GM12878 (cell line): ENCODE measurements at regions not wholly inside any gene's neighbourhood (a gene's known extent, or its start where the extent isn't known, plus 50 kb on each side); places are given as distances from the start of the nearest gene placed in this dataset.
A peak's percentile ranks its signal among the peaks of the same experiment; 100 is the strongest.

ENCODE experiments used
- ATAC-seq: fragments of 200-7000 bp; cut with Tn5 transposase; 3 replicates; pipeline ENCODE4 v1.9.1; 2020; ENCODE audit warnings: mild to moderate bottlenecking, moderate library complexity
- BruUV-seq: library from RNA; stranded (reverse); fragments of 400-500 nt; replicated peaks from 2 replicates; lab custom pipeline; 2021; lab: Mats Ljungman, UMichigan
- CTCF ChIA-PET: fragments of 300-600 bp; sonication (Branson Sonifier 250); formaldehyde crosslinking; extraction: SDS; loops from one replicate; lab custom pipeline; 2021; ENCODE audit warnings: inconsistent platforms; lab: Yijun Ruan, JAX
- POLR2A ChIA-PET: fragments of 350-600 bp; formaldehyde crosslinking; extraction: SDS; loops from one replicate; lab custom pipeline; 2021; ENCODE audit warnings: inconsistent platforms; lab: Charles Lee
- RAD21 ChIA-PET: fragments of 300-600 bp; sonication (Branson Sonifier 250); formaldehyde crosslinking; loops from one replicate; lab custom pipeline; 2023; ENCODE audit warnings: antibody characterized with exemption; ENCODE audit not compliant: unreplicated experiment; lab: Charles Lee
- SMC1A ChIA-PET: fragments of 300-600 bp; sonication (Branson Sonifier 250); formaldehyde crosslinking; loops from one replicate; lab custom pipeline; 2023; ENCODE audit not compliant: unreplicated experiment, uncharacterized antibody; lab: Charles Lee
- DNase-seq: peaks from one replicate; pipeline ENCODE4 v3.0.0-alpha.2; 2011; ENCODE audit warnings: low read depth, low spot score
- FAIRE-seq: peaks from 3 replicates; lab custom pipeline; 2011; peaks lifted over from hg19 to GRCh38; lab: Jason Lieb, UNC
- H2AFZ ChIP-seq: 2 replicates; pipeline ENCODE4 v1.6.0; 2011; ENCODE audit warnings: low read depth, low read length, control low read depth; ENCODE audit not compliant: control insufficient read depth
- H3K27ac ChIP-seq: 2 replicates; pipeline ENCODE4 v1.5.1; 2011; ENCODE audit warnings: control low read depth; ENCODE audit not compliant: control insufficient read depth, insufficient read depth
- H3K27me3 ChIP-seq, 2 experiments: replicated peaks in 1 of 2; 2 replicates each; pipeline versions ENCODE4 v1.6.0 to v1.6.1; 2011; ENCODE audit warnings: low read length in 1 of 2; ENCODE audit not compliant: control insufficient read depth in 2 of 2, insufficient read depth in 2 of 2
- H3K36me3 ChIP-seq, 2 experiments: 2 replicates each; pipeline ENCODE4 v1.5.1; 2011; ENCODE audit warnings: low read length in 1 of 2; ENCODE audit not compliant: control insufficient read depth in 2 of 2, insufficient read depth in 2 of 2
- H3K4me1 ChIP-seq: 2 replicates; pipeline ENCODE4 v1.6.1; 2011; ENCODE audit warnings: mild to moderate bottlenecking, low read length, moderate library complexity, mixed read lengths; ENCODE audit not compliant: control insufficient read depth, insufficient read depth
- H3K4me2 ChIP-seq: 2 replicates; pipeline ENCODE4 v1.6.0; 2011; ENCODE audit warnings: control low read depth; ENCODE audit not compliant: control insufficient read depth, insufficient read depth
- H3K4me3 ChIP-seq: fragments of 200-600 bp; sonication (generic); 2 replicates; pipeline ENCODE4 v1.5.1; 2016
- H3K79me2 ChIP-seq: 2 replicates; pipeline ENCODE4 v1.6.0; 2011; ENCODE audit warnings: low read length; ENCODE audit not compliant: control insufficient read depth, insufficient read depth
- H3K9ac ChIP-seq: 2 replicates; pipeline ENCODE4 v1.8.0; 2011; ENCODE audit warnings: low read length, control low read depth, mixed read lengths; ENCODE audit not compliant: control insufficient read depth, insufficient read depth
- H3K9me3 ChIP-seq: replicated peaks from 3 replicates; pipeline ENCODE4 v1.5.1; 2011; ENCODE audit warnings: mild to moderate bottlenecking, low read length; ENCODE audit not compliant: control insufficient read depth, insufficient read depth
- H4K20me1 ChIP-seq: 2 replicates; pipeline ENCODE4 v1.6.0; 2011; ENCODE audit not compliant: control insufficient read depth, insufficient read depth
- CHD1 ChIP-seq: IDR thresholded peaks from 2 replicates; pipeline ENCODE4 v1.6.1; 2012; ENCODE audit warnings: low read depth, low read length, improper control_type of control experiment
- CREB1 ChIP-seq: IDR thresholded peaks from 2 replicates; pipeline ENCODE4 v1.6.1; 2012; ENCODE audit warnings: low read depth, mild to moderate bottlenecking, inconsistent platforms
- CTCF ChIP-seq, 3 experiments: IDR thresholded peaks in 2 of 3; conservative IDR thresholded peaks in 1 of 3; 2 replicates each; pipeline ENCODE4 v1.5.1; 2011; ENCODE audit warnings: low read depth in 3 of 3, low read length in 3 of 3, mild to moderate bottlenecking in 3 of 3, control low read depth in 2 of 3, moderate library complexity in 2 of 3, inconsistent platforms in 1 of 3, mixed read lengths in 1 of 3; ENCODE audit not compliant: control insufficient read depth in 2 of 3, insufficient read depth in 1 of 3; ENCODE audit errors: extremely low read depth in 1 of 3
- IRF5 ChIP-seq: fragments of 450-650 bp; IDR thresholded peaks from 2 replicates; pipeline ENCODE4 v1.6.1; 2017; ENCODE audit warnings: borderline replicate concordance
- MLLT1 ChIP-seq: fragments of 450-650 bp; IDR thresholded peaks from 2 replicates; pipeline ENCODE4 v1.6.1; 2016; ENCODE audit warnings: mild to moderate bottlenecking
- MXI1 ChIP-seq: fragments of 150-350 bp; IDR thresholded peaks from 2 replicates; pipeline ENCODE4 v1.6.1; 2011; ENCODE audit warnings: low read depth, mild to moderate bottlenecking, inconsistent platforms, low read length, improper control_type of control experiment
- RAD21 ChIP-seq: IDR thresholded peaks from 2 replicates; pipeline ENCODE4 v1.6.1; 2011; ENCODE audit warnings: mild to moderate bottlenecking, low read depth, low read length, moderate library complexity; ENCODE audit not compliant: insufficient read depth
- RUNX3 ChIP-seq: IDR thresholded peaks from 2 replicates; pipeline ENCODE4 v1.6.1; 2012; ENCODE audit warnings: low read length, inconsistent platforms
- SMC3 ChIP-seq: IDR thresholded peaks from 2 replicates; pipeline ENCODE4 v1.6.1; 2011; ENCODE audit warnings: low read length, improper control_type of control experiment, borderline replicate concordance
- WGBS: methylation state at CpG from one replicate; pipeline ENCODE4 v1.1.6; 2016; ENCODE audit warnings: low lambda C conversion rate; ENCODE audit not compliant: insufficient replicate concordance, insufficient coverage; ENCODE audit errors: missing lambda C conversion rate; 5-methylcytosine and 5-hydroxymethylcytosine counted together
- in situ Hi-C: fragments of 300-500 bp; cut with MboI; formaldehyde crosslinking; loops from 9 replicates; pipeline ENCODE4 v1.14.3; 2018; ENCODE audit warnings: mixed read lengths
- intact Hi-C: fragments of 100-400 bp; cut with micrococcal nuclease; formaldehyde crosslinking; loops from one replicate; pipeline ENCODE4 v1.14.2; 2022; ENCODE audit not compliant: unreplicated experiment

DNA sequence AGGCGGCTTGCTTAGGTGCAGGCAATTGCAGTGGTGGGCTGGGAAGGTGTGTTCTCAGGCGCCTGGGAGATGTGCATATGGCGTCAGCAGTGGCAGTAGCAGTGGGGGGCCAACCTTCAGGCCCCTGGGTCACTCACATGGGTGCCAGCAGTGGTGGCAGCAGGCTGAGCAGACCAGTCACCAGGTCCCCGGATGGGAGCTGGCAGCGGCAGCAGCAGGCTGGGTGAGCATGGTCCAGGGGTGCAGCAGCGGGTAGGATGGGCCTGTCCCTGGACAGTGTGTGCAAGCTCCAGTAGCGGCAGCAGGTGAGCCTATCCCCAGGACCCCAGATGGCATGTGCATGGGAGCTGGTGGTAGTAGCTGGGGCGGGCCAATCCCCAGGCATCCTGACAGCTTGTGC lies 108.5 kb upstream of the TMEM260 start (continued):
- TF ChIP-seq IRF5 = no peak
- TF ChIP-seq, all 136 proteins: peak for 0

DNA sequence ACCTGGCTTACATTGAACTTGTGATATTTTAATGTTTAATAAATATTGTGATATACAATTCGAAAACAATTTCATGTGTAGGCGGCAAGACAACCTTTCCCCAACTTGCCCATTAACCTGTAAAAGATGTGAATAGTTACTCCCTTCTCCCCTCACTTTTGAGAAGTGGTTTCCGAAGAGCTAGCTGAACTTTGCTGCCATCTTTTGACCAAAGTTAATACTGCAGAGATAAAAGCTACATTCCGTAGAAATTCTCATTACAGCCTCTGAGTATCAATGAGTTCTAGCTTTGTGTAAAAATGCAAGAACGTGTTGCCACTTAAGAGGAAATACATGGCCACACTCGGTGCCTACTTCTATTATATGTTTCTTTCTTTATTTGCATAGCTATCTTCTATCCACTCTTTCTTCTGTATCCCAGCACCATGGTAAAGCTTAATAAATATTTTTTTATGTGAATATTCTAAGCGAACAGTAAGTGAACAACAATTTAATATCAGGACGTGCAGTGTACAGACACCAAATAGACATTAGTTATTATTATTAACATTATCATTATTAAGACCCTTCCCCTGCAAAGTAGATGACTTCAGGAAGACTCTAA lies 105.1 kb upstream of the TMEM260 start:
- SMC1A ChIA-PET = interaction anchor here (0.6 to 1.8 kb wide), 18 partner anchors 9 to 1057 kb away, joined by 3 to 11 read pairs (median 4); no protein-coding TSS in a partner anchor
- Histone ChIP-seq H3K9me3 (no peaks in the 10 kb centered on the region), H3K4me2 (no peak overlapping the region), H3K4me1 (no peaks in the 10 kb centered on the region), H3K27ac (no peak overlapping the region), H2AFZ (no peak overlapping the region), H3K79me2 (no peaks in the 10 kb centered on the region), H3K27me3 (no peaks in the 10 kb centered on the region), H3K36me3 (no peaks in the 10 kb centered on the region), H4K20me1 (no peaks in the 10 kb centered on the region), H3K4me3 (no peak overlapping the region), H3K9ac (no peak overlapping the region)
- peak; percentile 63 for ATAC-seq
- no peak for TF ChIP-seq CREB1
- TF ChIP-seq RUNX3 = no peak; the same call in 1 of the 2 replicates
- TF ChIP-seq CHD1 = no peak
- no peak for TF ChIP-seq MLLT1
- peak; percentile 67 to 82 (median 81) for TF ChIP-seq CTCF (IDR thresholded peaks at IDR 0.05 in 2 of 3, conservative IDR thresholded peaks at IDR 0.05 in 1 of 3; ENCODE audit: control insufficient read depth in 2 of 3, extremely low read depth in 1 of 3, insufficient read depth in 1 of 3, low read depth in 3 of 3, low read length in 3 of 3)
- TF ChIP-seq SMC3 = peak; percentile 63
- TF ChIP-seq MXI1 = no peak
- peak; percentile 86 for TF ChIP-seq RAD21
- WGBS = 11% methylated on average over 8 of the region's 8 CpGs
- intact Hi-C loops (loop anchor here (5.0 to 10.0 kb wide), 5 partner anchors 227 to 1027 kb away; no protein-coding TSS in a partner anchor), in situ Hi-C loops (loop anchor here (10.0 kb wide), 2 partner anchors 760 to 1230 kb away; no protein-coding TSS in a partner anchor)
- BruUV-seq = no TSS peak
- FAIRE-seq = peak; percentile 93
- CTCF ChIA-PET = interaction anchor here (0.6 to 4.3 kb wide), 37 partner anchors 10 to 1064 kb away, joined by 3 to 67 read pairs (median 4); partner anchors contain the start of gene TBPL2
- no peak for DNase-seq
- POLR2A ChIA-PET = no interaction called here
- RAD21 ChIA-PET = interaction anchor here (0.6 to 2.3 kb wide), 20 partner anchors 8 to 1120 kb away, joined by 3 to 29 read pairs (median 4); no protein-coding TSS in a partner anchor
